ENCODE measurements at regions not wholly inside any gene's neighbourhood (a gene's known extent, or its start where the extent isn't known, plus 50 kb on each side); places are given as distances from the start of the nearest gene placed in this dataset.

DNA sequence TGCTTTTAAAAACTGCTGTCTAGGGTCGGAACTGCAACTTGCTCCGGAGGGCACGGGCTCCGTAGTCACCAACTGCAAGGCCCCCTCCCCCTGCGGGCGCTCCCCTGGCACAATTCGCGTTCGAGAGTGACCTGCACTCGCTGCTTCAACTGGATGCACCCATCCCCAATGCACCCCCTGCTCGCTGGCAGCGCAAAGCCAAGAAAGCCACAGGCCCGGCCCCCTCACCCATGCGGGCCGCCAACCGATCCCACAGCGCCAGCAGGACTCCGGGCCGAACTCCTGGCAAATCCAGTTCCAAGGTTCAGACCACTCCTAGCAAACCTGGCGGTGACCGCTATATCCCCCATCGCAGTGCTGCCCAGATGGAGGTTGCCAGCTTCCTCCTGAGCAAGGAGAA is 64.2 kb upstream of the GAS1 start:
- TF ChIP-seq, protein P1, sequence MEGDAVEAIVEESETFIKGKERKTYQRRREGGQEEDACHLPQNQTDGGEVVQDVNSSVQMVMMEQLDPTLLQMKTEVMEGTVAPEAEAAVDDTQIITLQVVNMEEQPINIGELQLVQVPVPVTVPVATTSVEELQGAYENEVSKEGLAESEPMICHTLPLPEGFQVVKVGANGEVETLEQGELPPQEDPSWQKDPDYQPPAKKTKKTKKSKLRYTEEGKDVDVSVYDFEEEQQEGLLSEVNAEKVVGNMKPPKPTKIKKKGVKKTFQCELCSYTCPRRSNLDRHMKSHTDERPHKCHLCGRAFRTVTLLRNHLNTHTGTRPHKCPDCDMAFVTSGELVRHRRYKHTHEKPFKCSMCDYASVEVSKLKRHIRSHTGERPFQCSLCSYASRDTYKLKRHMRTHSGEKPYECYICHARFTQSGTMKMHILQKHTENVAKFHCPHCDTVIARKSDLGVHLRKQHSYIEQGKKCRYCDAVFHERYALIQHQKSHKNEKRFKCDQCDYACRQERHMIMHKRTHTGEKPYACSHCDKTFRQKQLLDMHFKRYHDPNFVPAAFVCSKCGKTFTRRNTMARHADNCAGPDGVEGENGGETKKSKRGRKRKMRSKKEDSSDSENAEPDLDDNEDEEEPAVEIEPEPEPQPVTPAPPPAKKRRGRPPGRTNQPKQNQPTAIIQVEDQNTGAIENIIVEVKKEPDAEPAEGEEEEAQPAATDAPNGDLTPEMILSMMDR (conservative IDR thresholded peaks at IDR 0.05; ENCODE audit: low read length), result no peak
- no peak for TF ChIP-seq EZH2phosphoT487 (IDR thresholded peaks at IDR 0.05; ENCODE audit: borderline replicate concordance, low read depth, low read length)

Measured in OCI-LY7 (cell line).